ENCODE measurements at regions not wholly inside any gene's neighbourhood (a gene's known extent, or its start where the extent isn't known, plus 50 kb on each side); places are given as distances from the start of the nearest gene placed in this dataset.
A peak's percentile ranks its signal among the peaks of the same experiment; 100 is the strongest.

GRCh38 chr17:77318021-77318420 is 177.3 kb downstream of the SEC14L1 start:
- Histone ChIP-seq H3K4me3 (no peak overlapping the region), H3K9me3 (no peaks in the 10 kb centered on the region), H3K27me3 (no peaks in the 10 kb centered on the region), H3K36me3 (no peaks in the 10 kb centered on the region), H3K4me1 (peaks cover 6 to 69% (median 41%) of the 10 kb centered on the region in 12 donors), H3K27ac (no peak overlapping the region)
- intact Hi-C loops (cut with DNase I), result no loop called here
- TF ChIP-seq, protein P1, sequence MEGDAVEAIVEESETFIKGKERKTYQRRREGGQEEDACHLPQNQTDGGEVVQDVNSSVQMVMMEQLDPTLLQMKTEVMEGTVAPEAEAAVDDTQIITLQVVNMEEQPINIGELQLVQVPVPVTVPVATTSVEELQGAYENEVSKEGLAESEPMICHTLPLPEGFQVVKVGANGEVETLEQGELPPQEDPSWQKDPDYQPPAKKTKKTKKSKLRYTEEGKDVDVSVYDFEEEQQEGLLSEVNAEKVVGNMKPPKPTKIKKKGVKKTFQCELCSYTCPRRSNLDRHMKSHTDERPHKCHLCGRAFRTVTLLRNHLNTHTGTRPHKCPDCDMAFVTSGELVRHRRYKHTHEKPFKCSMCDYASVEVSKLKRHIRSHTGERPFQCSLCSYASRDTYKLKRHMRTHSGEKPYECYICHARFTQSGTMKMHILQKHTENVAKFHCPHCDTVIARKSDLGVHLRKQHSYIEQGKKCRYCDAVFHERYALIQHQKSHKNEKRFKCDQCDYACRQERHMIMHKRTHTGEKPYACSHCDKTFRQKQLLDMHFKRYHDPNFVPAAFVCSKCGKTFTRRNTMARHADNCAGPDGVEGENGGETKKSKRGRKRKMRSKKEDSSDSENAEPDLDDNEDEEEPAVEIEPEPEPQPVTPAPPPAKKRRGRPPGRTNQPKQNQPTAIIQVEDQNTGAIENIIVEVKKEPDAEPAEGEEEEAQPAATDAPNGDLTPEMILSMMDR (IDR thresholded peaks at IDR 0.05), result no peak
- TF ChIP-seq POLR2A (IDR thresholded peaks at IDR 0.05), result no peak
- ATAC-seq, result no peak
- DNase-seq, result peak in 1 of 5 donors; percentile 29
- 97 to 100% (median 98%) methylated on average over 7 of the region's 7 CpGs for WGBS, 4 donors

GRCh38 chr17:77318491-77319210 is 177.9 kb downstream of the SEC14L1 start:
- H3K4me1 ChIP-seq, result peaks cover 6 to 73% (median 41%) of the 10 kb centered on the region in 12 donors
- 69 to 83% (median 72%) methylated on average over 12 to 14 of the region's 14 CpGs for whole genome bisulfite sequencing, 4 donors

DNA sequence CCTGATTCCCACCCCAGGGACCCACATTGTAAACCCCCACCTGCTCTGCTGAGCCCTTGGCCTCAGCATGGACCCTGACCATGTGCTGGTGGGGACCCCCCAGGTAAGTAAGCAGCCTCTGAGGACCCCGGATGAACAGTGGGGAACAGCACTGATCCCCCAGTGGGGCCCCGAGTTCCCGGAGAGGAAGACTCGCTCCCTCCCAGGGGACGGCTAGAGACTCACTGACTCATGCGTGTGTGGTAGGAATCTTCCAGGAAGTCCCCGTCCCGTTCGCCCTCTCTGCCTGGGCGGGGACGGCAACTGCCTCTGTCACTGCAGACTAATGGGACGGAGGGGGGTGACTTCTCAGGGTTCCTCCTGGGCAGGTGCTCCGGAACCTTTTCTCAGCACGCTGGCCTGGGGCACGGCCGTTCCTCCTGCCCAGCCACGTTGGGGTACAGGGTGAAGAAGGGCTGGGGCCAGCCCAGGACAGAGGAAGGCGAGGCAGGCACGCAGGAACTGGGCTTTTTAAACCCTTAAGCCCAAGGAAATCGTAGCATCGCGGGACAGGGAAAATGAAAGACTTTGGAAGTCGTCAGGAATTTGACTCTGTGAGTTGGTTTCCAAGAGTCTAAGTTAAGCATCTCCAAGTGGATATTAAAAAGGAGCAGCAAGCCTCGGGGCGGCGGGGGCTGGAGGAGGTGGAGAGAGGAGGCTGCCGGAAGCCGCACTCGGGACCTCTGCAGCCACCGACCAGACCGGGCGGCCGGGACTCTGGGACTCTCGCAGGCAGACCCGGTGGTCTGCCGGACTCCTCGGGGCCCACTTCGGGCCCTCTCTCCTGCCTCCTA is 178.7 kb downstream of the SEC14L1 start:
- intact Hi-C loops (cut with DNase I), result no loop called here

More at GRCh38 chr17:77318491-77319210, 177.9 kb downstream of the SEC14L1 start:
- no peaks in the 10 kb centered on the region for H3K27me3 ChIP-seq
- peak in 2 of 5 donors; percentile 49 to 64 for DNase-seq
- intact Hi-C loops (cut with DNase I), result no loop called here
- peak overlapping the region in 9 of 12 donors; percentile 44 to 59 (median 56) for H3K4me3 ChIP-seq
- no peak for TF ChIP-seq POLR2A (IDR thresholded peaks at IDR 0.05)
- TF ChIP-seq, protein P1 (IDR thresholded peaks at IDR 0.05), result no peak
- H3K27ac ChIP-seq, result peak overlapping the region; percentile 17 to 90 (median 76)
- H3K9me3 ChIP-seq, result no peaks in the 10 kb centered on the region
- H3K36me3 ChIP-seq, result no peaks in the 10 kb centered on the region
- no peak for ATAC-seq

More for the DNA sequence above, 178.7 kb downstream of the SEC14L1 start:
- H3K4me3 ChIP-seq, result peak overlapping the region; percentile 17 to 59 (median 52)
- DNase-seq (peak; percentile 80 to 91 (median 89)), ATAC-seq (peak; percentile 8 to 78 (median 70))
- 44 to 53% (median 49%) methylated on average over 26 to 38 of the region's 38 CpGs for WGBS, 4 donors
- peak overlapping the region; percentile 17 to 90 (median 76) for H3K27ac ChIP-seq
- peaks cover 6 to 77% (median 44%) of the 10 kb centered on the region in 12 donors for H3K4me1 ChIP-seq
- TF ChIP-seq, protein P1 (IDR thresholded peaks at IDR 0.05), result no peak
- peak in 1 of 2 donors; percentile 47 for TF ChIP-seq POLR2A (IDR thresholded peaks at IDR 0.05)
- H3K27me3 ChIP-seq, result no peaks in the 10 kb centered on the region
- no peaks in the 10 kb centered on the region for H3K9me3 ChIP-seq
- H3K36me3 ChIP-seq, result no peaks in the 10 kb centered on the region
